GM18867 (cell line): ENCODE measurements at regions not wholly inside any gene's neighbourhood (a gene's known extent, or its start where the extent isn't known, plus 50 kb on each side); places are given as distances from the start of the nearest gene placed in this dataset.
"Not testable (repeated sequence)": the region's sequence is repeated elsewhere in the genome, so short reads cannot be mapped to it uniquely, and the experiment has no call there.

ENCODE experiments used
- ATAC-seq: cut with Tn5 transposase; IDR thresholded peaks from one replicate; pipeline ENCODE4 v1.9.1; 2021; ENCODE audit warnings: mild to moderate bottlenecking, moderate library complexity; ENCODE audit not compliant: unreplicated experiment

DNA sequence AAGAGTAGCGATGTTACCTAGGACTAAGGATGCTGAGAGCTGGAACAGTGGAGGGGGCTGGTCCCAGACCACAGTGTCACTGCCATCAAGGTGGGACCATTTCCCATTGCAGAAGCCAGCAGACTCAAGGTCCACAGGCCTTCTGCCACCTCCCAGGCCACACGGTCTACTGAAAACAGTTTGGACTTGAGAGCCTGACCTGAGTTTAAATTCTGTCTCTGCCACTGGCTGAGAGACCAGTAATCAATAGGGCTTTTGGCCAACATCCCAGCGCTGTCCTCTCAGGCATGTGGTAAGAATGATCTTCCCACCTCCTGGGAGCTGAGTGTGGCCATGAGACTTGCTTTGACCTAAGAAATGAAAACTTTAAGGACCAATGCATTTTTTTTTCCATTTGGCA is 331.4 kb upstream of the CDH5 start:
- ATAC-seq, result no peak

DNA sequence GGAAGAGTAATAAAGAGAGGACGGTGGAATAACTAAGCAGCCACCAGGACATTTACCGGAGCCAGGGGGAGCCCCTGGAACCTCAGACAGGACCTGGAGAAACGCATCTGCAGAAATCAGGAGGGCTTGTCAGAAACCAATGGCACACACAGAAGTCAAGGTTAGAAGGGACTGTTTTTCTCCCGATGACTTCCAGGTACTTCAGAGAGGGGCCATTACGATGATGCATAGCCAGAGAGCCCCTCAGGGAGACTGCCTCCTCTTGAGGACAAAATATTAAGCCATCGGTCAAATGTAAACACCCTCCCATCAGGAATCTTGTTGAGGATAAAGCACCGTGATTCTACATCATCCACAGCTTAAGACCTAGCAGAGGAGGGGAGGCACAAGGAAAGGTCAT is 333.6 kb upstream of the CDH5 start:
- no peak for ATAC-seq

GRCh38 chr16:66030036-66030435 is 336.5 kb upstream of the CDH5 start:
- ATAC-seq, result no peak

DNA sequence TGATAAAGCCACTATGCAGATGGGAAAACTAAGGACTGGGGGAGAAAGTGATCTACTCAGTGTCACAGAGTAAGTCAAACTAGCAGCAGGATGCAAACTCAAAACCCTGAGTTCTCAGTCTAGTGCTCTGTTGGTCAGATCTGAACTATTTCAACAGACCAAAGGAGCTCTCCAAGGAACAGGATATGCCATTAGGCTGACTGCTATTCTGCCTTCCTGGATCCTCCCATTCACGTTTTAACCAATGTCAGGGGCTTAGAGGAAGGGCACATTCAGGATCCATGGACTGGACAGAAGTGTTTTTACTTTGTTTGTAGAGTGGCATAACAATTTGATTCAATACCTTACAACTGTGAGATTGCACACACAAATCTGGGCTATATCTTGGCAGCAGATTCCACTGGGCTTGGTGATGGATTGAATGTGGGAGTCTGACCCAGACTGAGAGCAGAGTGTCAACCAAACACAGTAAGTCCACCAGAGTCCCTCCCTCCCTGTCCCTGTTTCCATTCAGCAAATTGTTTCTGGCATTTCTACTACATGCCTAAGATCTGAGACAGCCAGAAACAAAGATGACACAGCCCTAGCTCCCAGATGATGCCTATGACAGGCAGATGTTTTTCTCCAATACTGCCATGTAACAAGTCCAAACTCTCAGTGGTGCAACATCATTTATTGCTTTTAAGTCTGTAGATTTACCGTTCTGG is 337.8 kb upstream of the CDH5 start:
- ATAC-seq, result no peak

DNA sequence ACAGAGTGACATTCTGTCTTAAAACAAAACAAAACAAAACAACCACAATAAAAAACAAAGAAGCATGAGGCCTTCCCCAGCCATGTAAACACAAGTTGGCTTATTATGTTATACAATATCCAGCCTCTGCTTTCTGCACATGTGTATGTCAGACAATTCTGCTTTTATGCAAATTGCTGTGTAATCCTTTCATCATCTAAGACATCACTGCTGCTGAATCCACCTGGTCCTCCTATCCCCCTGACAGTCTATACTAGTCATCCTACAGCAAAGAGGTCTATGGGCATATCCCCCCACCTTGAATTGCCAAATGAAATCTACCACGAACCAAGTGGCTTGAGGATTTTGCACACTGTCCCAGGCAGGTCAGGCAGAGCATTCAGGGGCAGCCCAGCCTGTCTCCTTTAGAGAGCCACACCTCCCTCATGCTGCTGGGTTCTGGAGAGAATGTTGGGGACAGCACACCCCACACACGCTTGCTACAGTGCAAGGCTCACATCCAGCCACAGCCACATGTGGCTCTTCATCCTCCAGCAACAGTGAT is 339.6 kb upstream of the CDH5 start:
- ATAC-seq, result no peak

DNA sequence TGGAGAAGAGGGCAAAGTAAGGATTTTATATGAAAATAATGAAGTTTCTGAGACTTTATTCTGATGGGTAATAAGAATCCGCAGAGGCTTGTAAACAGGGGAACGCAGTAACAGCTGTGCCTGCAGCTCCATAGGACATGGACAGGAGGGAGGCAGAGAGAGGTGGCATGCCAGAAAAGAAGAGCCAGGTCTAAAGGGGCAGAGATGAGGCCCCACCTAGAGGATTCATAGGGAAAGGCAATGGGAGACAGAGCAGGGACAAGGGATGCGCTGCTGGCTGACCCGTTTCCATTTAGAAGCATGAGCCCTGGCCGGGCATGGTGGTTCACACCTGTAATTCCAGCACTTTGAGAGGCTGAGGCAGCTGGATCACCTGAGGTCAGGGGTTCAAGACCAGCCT is 340.3 kb upstream of the CDH5 start:
- no peak for ATAC-seq

- no peak for ATAC-seq
Observed at GRCh38 chr16:66025751-66026150, 340.7 kb upstream of the CDH5 start.

DNA sequence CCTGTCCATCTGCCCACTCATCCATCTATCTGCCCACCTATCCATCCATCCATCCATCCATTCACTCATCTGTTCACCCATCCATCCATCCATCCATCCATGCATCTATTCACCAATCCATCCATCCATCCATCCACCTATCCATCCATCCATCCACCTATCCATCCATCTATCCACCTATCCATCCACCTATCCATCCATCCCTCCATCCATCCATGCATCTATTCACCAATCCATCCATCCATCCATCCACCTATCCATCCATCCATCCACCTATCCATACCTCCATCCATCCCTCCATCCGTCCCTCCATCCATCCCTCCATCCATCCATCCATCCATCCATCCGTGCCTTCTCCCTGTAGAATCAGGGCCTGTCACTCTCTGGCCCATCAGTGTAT is 341.9 kb upstream of the CDH5 start:
- ATAC-seq, result not testable (repeated sequence)

DNA sequence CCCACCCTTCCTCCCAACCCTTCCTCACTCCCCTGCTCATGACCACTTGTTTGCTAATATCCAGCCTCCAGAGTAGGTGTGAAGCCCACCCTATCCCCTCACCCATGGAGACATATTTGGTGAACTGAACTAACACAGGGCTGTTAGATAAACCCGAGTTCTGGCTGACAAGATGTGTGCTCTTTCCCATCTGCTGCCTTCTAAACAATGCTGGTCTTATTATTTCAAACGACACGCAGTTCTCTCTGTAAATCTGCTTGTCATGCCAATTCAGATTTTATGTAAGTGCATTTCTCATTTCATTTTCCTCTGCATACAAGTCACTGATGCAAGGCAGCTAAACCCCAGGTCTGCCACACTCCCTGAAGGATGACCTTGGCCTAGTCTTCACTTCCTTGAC is 343.0 kb upstream of the CDH5 start:
- no peak for ATAC-seq

GRCh38 chr16:66020642-66021041 is 345.8 kb upstream of the CDH5 start:
- ATAC-seq, result peak; percentile 80

- no peak for ATAC-seq
Observed at GRCh38 chr16:66020046-66020445, 346.4 kb upstream of the CDH5 start.

DNA sequence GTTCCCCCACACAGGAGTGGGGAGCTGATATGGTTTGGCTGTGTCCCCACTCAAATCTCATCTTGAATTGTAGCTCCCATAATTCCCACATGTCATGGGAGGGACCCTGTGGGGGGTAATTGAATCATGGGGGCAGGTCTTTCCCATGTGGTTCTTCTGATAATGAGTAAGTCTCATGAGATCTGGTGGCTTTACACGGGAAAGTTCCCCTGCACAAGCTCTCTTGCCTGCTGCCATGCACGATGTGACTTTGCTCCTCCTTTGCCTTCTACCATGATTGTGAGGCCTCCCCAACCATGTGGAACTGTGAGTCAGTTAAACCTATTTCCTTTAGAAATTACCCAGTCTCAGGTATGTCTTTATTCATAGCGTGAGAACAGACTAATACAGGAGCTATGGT is 347.0 kb upstream of the CDH5 start:
- not testable (repeated sequence) for ATAC-seq

DNA sequence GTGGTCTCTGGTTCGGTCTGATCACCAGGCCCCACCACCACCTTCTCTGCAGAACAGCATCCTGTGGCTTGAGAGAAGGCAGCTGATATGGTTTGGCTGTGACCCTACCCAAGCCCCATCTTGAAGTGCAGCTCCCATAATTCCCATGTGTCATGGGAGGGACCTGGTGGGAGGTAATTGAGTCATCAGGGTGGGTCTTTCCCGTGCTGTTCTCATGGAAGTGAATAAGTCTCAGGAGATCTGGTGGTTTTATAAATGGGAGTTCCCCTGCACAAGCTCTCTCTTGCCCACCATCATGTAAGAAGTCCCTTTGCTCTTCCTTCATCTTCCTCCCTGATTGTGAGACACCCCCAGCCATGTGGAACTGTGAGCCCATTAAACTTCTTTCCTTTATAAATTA is 352.3 kb upstream of the CDH5 start:
- ATAC-seq, result no peak

DNA sequence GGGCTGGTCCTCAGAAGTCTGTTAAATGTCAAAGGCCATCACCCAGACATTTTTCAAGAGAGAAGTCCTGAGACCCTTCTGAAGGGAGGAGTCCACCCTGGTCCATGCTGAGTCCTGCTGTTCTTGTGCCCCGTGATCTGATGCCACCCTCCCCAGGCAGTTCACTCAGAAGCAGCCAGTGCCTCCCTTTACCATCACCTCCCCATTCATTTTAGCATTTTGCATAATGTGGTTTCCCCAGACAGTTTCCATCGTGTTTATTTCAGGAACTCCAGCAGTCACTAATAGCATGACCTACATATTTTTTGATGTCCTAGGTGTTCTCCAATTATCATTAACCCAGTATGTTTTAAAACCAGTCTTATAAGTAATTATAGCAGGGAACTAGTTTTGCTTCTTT is 353.0 kb upstream of the CDH5 start:
- ATAC-seq, result no peak

DNA sequence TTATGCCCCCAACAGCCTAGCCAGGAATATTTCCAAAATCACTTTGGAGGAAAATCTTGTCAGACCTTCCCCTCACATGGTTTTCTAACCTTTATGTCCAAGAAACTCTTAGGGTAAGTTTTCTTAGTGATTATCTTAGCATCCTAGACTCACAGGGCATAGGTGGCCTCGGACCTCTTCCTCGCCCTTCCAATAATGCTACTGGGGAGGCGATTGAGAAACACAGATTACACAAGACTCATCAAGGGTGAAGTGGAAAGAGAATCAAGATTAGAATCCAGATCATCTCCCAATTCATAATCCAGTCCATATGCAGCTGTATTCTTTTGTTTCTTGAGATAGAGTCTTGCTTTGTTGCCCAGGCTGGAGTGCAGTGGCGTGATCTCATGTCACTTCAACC is 358.4 kb upstream of the CDH5 start:
- ATAC-seq, result no peak

- no peak for ATAC-seq
Observed at GRCh38 chr16:66007717-66008116, 358.8 kb upstream of the CDH5 start.

GRCh38 chr16:66006485-66006884 is 360.0 kb upstream of the CDH5 start:
- ATAC-seq, result no peak

DNA sequence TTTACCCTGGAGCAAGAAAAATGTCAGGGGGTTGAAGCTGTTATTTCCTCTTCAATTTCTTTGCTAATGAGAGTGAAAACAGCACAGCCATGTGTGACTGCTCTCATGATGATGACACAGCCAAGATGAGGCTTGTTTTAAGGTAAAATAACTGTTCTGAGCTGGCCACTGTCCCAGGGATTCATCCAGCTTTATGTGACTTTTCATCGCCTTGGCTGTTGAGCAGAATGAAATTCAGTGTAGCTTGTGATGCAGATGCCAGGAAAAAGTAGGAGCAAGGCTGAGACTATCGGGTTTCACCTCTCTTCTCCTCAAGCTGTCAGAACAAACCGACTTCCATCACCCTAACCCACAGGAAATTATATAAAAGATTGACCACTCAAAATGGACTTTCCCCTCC is 361.8 kb upstream of the CDH5 start:
- no peak for ATAC-seq

- ATAC-seq, result no peak
Observed at GRCh38 chr16:66003201-66003600, 363.3 kb upstream of the CDH5 start.

- no peak for ATAC-seq
Observed at GRCh38 chr16:66002601-66003000, 363.9 kb upstream of the CDH5 start.

DNA sequence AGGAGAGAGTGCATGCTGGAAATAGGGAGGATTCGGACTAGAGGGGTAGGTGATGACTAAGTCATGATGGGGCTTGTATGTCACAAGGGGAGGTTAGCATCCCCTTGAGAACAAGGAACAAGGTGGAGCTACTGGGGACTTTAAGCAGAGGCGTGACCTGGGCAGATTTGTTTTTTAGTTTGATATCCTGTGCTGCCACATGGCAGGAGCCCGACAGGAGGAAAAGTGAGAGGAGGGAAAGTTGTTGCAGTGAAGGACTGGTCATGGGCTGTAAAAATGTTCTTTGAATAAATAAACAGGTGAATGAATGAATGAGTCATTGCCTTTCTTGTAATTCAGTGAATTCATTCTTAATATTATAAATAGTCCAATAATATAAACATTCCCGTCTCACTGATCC is 365.1 kb upstream of the CDH5 start:
- ATAC-seq, result no peak

DNA sequence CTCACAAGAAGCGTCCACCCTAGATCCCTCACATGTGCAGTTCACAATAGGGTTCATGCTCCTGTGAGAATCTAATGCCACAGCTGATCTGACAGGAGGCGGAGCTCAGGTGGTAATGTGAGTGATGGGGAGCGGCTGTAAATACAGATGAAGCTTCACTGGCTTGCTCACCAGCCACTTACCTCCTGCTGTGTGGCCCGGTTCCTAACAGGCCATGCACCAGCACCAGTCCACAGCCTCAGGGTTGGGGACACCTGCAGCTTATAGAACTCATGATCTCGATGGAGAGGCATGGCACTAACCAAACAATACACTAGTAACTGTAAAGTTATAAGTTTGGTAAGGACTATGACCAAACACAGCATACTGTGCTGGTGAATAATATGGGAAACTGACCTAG is 368.0 kb upstream of the CDH5 start:
- no peak for ATAC-seq

DNA sequence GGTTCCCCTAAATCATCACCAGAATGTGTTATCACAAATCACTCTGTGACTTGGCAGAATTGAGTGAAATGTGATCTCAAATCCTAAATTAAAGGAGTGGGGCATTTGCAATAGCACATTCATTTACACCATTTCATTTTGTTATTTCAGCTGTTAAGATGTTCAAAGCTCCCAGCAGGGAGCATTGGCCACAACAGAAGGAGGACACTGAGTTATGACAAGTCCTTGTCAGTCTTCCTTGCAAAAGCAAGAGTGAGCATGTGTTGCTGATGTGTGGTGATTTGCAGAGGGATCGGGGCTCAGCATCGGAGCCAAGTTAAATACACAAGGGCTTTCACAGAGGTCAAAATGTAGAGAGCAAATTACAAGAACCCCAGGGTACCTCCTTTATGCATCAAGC is 372.2 kb upstream of the CDH5 start:
- no peak for ATAC-seq
